ENCODE measurements at regions not wholly inside any gene's neighbourhood (a gene's known extent, or its start where the extent isn't known, plus 50 kb on each side); places are given as distances from the start of the nearest gene placed in this dataset.

GRCh38 chr6:100212131-100212530, 218.1 kb upstream of the MCHR2 start:
- TF ChIP-seq CTCF (conservative IDR thresholded peaks at IDR 0.05), result no peak
- no peak for TF ChIP-seq ZFX (IDR thresholded peaks at IDR 0.05)
